OCI-LY7 (cell line): ENCODE measurements at regions not wholly inside any gene's neighbourhood (a gene's known extent, or its start where the extent isn't known, plus 50 kb on each side); places are given as distances from the start of the nearest gene placed in this dataset.

Source experiments
- BruUV-seq: library from RNA; stranded (reverse); fragments of 400-500 nt; replicated peaks from 2 replicates; lab custom pipeline; 2021; lab: Mats Ljungman, UMichigan
- CTCF ChIA-PET: fragments of 300-600 bp; sonication (Branson Sonifier 250); formaldehyde crosslinking; loops from one replicate; lab custom pipeline; 2022; ENCODE audit warnings: antibody characterized with exemption; ENCODE audit not compliant: unreplicated experiment; lab: Charles Lee
- POLR2A ChIA-PET: fragments of 300-600 bp; sonication (Branson Sonifier 250); formaldehyde crosslinking; loops from one replicate; lab custom pipeline; 2022; ENCODE audit warnings: antibody characterized with exemption; lab: Charles Lee
- DNase-seq: peaks from one replicate; pipeline ENCODE4 v3.0.0-alpha.2; 2015; ENCODE audit warnings: low spot score
- H2AFZ ChIP-seq: fragments of 200-600 bp; sonication (generic), shearing (Covaris generic); 2 replicates; pipeline ENCODE4 v1.6.1; 2014; ENCODE audit warnings: mild to moderate bottlenecking, antibody characterized with exemption, low read length, moderate library complexity
- H3K27ac ChIP-seq: fragments of 200-600 bp; sonication (generic); 2 replicates; pipeline ENCODE4 v1.5.1; 2014; ENCODE audit warnings: mixed run types, low read depth, mild to moderate bottlenecking, moderate library complexity, low read length, inconsistent platforms; ENCODE audit not compliant: poor library complexity, severe bottlenecking
- H3K36me3 ChIP-seq: fragments of 200-600 bp; sonication (generic); 2 replicates; pipeline ENCODE4 v1.6.1; 2014; ENCODE audit warnings: mild to moderate bottlenecking, antibody characterized with exemption, low read length, moderate library complexity, mixed read lengths; ENCODE audit not compliant: insufficient read depth
- H3K4me1 ChIP-seq: fragments of 200-600 bp; sonication (generic); 2 replicates; pipeline ENCODE4 v1.5.1; 2014; ENCODE audit warnings: mild to moderate bottlenecking, low read length; ENCODE audit not compliant: insufficient read depth, poor library complexity, severe bottlenecking
- H3K4me2 ChIP-seq: fragments of 200-600 bp; sonication (generic); 2 replicates; pipeline ENCODE4 v1.6.1; 2014; ENCODE audit warnings: mild to moderate bottlenecking, low read length
- H3K4me3 ChIP-seq: fragments of 200-600 bp; sonication (generic); 2 replicates; pipeline ENCODE4 v1.5.1; 2014; ENCODE audit warnings: mild to moderate bottlenecking, low read depth, low read length; ENCODE audit not compliant: poor library complexity, severe bottlenecking
- H3K79me2 ChIP-seq: fragments of 200-600 bp; sonication (generic); 2 replicates; pipeline ENCODE4 v1.6.1; 2016; ENCODE audit warnings: low read depth, mild to moderate bottlenecking, low read length, moderate library complexity, mixed read lengths; ENCODE audit not compliant: insufficient read depth
- H3K9me2 ChIP-seq: fragments of 200-600 bp; sonication (generic); 2 replicates; pipeline ENCODE4 v1.6.1; 2016; ENCODE audit warnings: mild to moderate bottlenecking, low read length, mixed read lengths; ENCODE audit not compliant: insufficient read depth
- H3K9me3 ChIP-seq: fragments of 200-600 bp; sonication (generic); 2 replicates; pipeline ENCODE4 v1.6.1; 2014; ENCODE audit warnings: mild to moderate bottlenecking, mixed run types, low read length, mixed read lengths
- H4K20me1 ChIP-seq: fragments of 200-600 bp; sonication (generic); 2 replicates; pipeline ENCODE4 v1.6.1; 2014; ENCODE audit warnings: mild to moderate bottlenecking, antibody characterized with exemption, low read length, moderate library complexity, mixed read lengths; ENCODE audit not compliant: insufficient read depth
- CTCF ChIP-seq: fragments of 200-600 bp; sonication (generic); conservative IDR thresholded peaks from 2 replicates; pipeline ENCODE4 v1.5.1; 2014; ENCODE audit warnings: mild to moderate bottlenecking, antibody characterized with exemption, low read length, moderate library complexity, mixed read lengths
- EZH2phosphoT487 ChIP-seq: fragments of 200-600 bp; sonication (generic); IDR thresholded peaks from 2 replicates; pipeline ENCODE4 v1.6.1; 2018; ENCODE audit warnings: low read depth, borderline replicate concordance, mild to moderate bottlenecking, mixed run types, antibody characterized with exemption, low read length, moderate library complexity, mixed read lengths
- intact Hi-C: fragments of 100-400 bp; cut with micrococcal nuclease; formaldehyde crosslinking; loops from one replicate; pipeline ENCODE4 v1.10.0; 2022; ENCODE audit not compliant: unreplicated experiment

- no peaks in the 10 kb centered on the region for H3K79me2 ChIP-seq
- intact Hi-C loops = no loop called here
- H3K9me3 ChIP-seq = no peaks in the 10 kb centered on the region
- no peaks in the 10 kb centered on the region for H3K36me3 ChIP-seq
- H3K4me2 ChIP-seq = no peak overlapping the region
- H4K20me1 ChIP-seq = no peaks in the 10 kb centered on the region
- H2AFZ ChIP-seq = no peak overlapping the region
- no peak overlapping the region for H3K27ac ChIP-seq
- ChIA-PET CTCF (no interaction called here), POLR2A (no interaction called here)
- H3K4me1 ChIP-seq = no peaks in the 10 kb centered on the region
- DNase-seq = no peak
- BruUV-seq = no TSS peak
- no peak overlapping the region for H3K4me3 ChIP-seq
- H3K9me2 ChIP-seq = no peaks in the 10 kb centered on the region
- no peak for TF ChIP-seq CTCF
- no peak for TF ChIP-seq EZH2phosphoT487
These were observed 735.3 kb downstream of the PCDH18 start for GRCh38 chr4:136796953-136797352.

- intact Hi-C loops = no loop called here
- Histone ChIP-seq H3K4me2 (no peak overlapping the region), H3K9me3 (no peaks in the 10 kb centered on the region), H3K36me3 (no peaks in the 10 kb centered on the region), H3K4me1 (no peaks in the 10 kb centered on the region), H4K20me1 (no peaks in the 10 kb centered on the region), H3K9me2 (no peaks in the 10 kb centered on the region), H2AFZ (no peak overlapping the region), H3K79me2 (no peaks in the 10 kb centered on the region), H3K4me3 (no peak overlapping the region), H3K27ac (no peak overlapping the region)
- no TSS peak for BruUV-seq
- ChIA-PET POLR2A (no interaction called here), CTCF (no interaction called here)
- no peak for DNase-seq
- TF ChIP-seq CTCF (no peak), EZH2phosphoT487 (no peak)
These were observed 738.4 kb downstream of the PCDH18 start for GRCh38 chr4:136793848-136794247.

- Histone ChIP-seq H3K9me3 (no peaks in the 10 kb centered on the region), H3K79me2 (no peaks in the 10 kb centered on the region), H3K4me3 (no peak overlapping the region), H3K9me2 (no peaks in the 10 kb centered on the region), H3K4me2 (no peak overlapping the region), H3K36me3 (no peaks in the 10 kb centered on the region), H2AFZ (no peak overlapping the region), H3K4me1 (no peaks in the 10 kb centered on the region), H4K20me1 (no peaks in the 10 kb centered on the region), H3K27ac (no peak overlapping the region)
- no peak for DNase-seq
- POLR2A ChIA-PET = no interaction called here
- intact Hi-C loops = no loop called here
- CTCF ChIA-PET = no interaction called here
- TF ChIP-seq EZH2phosphoT487 (no peak), CTCF (no peak)
- no TSS peak for BruUV-seq
These were observed 748.0 kb downstream of the PCDH18 start for GRCh38 chr4:136784326-136784725.
